Testis (tissue), 2 donors: ENCODE measurements at regions not wholly inside any gene's neighbourhood (a gene's known extent, or its start where the extent isn't known, plus 50 kb on each side); places are given as distances from the start of the nearest gene placed in this dataset.

Experiments
- POLR2A ChIP-seq: fragments of 450-650 bp; IDR thresholded peaks from one replicate; pipeline ENCODE4 v1.6.1; 2017; ENCODE audit warnings: antibody characterized with exemption, mild to moderate bottlenecking, moderate library complexity
- TF ChIP-seq, protein P1 (sequence below), 3 experiments: fragments of 450-650 bp in 2 of 3; fragments of 200-600 bp in 1 of 3; sonication (generic) in 1 of 3; IDR thresholded peaks; one replicate each; pipeline ENCODE4 v1.5.1; 2016 to 2019; ENCODE audit warnings: antibody characterized with exemption in 3 of 3, mild to moderate bottlenecking in 2 of 3, moderate library complexity in 1 of 3

DNA sequence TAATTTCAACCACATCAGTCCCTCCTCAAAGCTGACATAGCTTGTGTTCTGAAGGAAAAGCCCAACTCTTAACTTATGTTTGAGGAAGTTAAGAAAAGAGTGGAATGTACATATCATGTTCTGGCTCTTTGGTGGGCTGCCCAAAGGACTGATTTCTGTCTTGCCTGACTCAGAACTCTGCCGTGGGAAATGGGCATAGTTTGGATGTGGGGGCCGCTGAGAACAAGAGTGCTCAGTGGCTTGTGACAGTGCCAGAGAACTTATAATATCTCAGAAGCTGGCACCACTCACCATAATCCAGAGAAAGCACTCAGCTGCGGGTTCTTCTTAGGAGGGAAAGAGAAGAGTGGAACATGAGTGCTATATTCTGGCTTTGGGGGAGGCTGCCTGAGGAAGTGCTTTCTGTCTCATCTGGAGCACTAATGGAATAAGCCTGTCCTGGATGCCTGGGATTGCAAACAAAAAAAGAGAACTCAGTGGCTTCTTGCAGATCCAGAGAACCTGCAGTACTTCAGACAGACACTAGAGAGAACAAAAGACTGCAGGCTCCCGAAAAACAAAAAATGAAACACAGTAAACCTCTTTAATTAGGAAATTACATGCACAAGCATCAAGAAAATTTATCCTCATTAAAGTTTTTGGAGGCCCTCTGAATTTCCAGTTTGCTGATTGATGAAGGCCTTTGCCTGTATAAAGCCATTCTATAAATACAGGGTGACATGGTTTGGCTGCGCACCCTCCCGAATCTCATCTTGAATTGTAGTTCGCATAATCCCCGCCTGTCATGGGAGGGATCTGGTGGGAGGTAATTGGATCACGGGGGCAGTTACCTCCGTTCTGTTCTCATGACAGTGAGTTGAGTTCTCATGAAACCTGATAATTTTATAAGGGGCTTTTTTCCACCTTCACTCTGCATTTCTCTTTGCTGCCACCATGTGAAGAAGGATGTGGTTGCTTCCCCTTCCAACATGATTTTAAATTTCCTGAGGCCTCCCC, 207.0 kb downstream of the DMAC1 start:
- TF ChIP-seq, protein P1, sequence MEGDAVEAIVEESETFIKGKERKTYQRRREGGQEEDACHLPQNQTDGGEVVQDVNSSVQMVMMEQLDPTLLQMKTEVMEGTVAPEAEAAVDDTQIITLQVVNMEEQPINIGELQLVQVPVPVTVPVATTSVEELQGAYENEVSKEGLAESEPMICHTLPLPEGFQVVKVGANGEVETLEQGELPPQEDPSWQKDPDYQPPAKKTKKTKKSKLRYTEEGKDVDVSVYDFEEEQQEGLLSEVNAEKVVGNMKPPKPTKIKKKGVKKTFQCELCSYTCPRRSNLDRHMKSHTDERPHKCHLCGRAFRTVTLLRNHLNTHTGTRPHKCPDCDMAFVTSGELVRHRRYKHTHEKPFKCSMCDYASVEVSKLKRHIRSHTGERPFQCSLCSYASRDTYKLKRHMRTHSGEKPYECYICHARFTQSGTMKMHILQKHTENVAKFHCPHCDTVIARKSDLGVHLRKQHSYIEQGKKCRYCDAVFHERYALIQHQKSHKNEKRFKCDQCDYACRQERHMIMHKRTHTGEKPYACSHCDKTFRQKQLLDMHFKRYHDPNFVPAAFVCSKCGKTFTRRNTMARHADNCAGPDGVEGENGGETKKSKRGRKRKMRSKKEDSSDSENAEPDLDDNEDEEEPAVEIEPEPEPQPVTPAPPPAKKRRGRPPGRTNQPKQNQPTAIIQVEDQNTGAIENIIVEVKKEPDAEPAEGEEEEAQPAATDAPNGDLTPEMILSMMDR (IDR thresholded peaks at IDR 0.05), result no peak
- TF ChIP-seq POLR2A, result no peak
